ENCODE measurements at regions not wholly inside any gene's neighbourhood (a gene's known extent, or its start where the extent isn't known, plus 50 kb on each side); places are given as distances from the start of the nearest gene placed in this dataset.

DNA sequence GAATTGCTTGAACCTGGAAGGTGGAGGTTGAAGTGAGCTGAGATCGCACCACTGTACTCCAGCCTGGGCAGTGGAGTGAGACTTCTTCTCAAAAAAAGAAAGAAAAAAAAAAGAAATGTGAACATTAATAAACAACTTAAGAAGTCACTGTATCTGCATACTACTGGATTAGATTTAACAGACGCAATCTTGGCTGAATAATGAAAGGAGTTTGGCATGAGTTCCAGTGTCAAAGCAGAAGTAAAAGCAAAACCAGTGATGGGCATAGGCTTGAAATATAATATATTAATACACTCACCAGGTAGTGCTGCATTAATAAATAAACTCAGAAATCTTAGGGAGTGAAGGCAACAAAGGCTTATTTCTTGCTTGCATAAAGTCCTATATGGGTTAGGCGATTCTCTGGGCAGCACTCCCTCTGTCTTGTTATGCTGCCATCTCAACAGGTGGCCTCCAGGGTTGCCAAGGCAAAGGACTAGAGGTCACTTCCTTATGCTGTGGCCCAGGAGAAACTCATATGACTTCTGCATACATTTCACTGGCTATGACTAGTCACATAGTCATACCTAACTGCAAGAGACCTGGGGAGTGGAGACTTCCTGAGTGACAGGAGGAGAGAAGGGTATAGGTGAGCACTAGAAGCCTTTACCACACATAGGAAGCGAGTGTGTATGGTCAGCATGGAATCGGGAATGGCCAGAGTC, 296.2 kb upstream of the SPRED2 start:
- no peak overlapping the region for H3K27ac ChIP-seq
- ATAC-seq (no peak), DNase-seq (no peak)
- no peaks in the 10 kb centered on the region for H3K36me3 ChIP-seq
- no peaks in the 10 kb centered on the region for H3K4me1 ChIP-seq
- no peak overlapping the region for H3K4me3 ChIP-seq
- intact Hi-C loops (cut with DNase I): no loop called here
- TF ChIP-seq, protein P1, sequence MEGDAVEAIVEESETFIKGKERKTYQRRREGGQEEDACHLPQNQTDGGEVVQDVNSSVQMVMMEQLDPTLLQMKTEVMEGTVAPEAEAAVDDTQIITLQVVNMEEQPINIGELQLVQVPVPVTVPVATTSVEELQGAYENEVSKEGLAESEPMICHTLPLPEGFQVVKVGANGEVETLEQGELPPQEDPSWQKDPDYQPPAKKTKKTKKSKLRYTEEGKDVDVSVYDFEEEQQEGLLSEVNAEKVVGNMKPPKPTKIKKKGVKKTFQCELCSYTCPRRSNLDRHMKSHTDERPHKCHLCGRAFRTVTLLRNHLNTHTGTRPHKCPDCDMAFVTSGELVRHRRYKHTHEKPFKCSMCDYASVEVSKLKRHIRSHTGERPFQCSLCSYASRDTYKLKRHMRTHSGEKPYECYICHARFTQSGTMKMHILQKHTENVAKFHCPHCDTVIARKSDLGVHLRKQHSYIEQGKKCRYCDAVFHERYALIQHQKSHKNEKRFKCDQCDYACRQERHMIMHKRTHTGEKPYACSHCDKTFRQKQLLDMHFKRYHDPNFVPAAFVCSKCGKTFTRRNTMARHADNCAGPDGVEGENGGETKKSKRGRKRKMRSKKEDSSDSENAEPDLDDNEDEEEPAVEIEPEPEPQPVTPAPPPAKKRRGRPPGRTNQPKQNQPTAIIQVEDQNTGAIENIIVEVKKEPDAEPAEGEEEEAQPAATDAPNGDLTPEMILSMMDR (IDR thresholded peaks at IDR 0.05): no peak
- H3K9me3 ChIP-seq: no peaks in the 10 kb centered on the region
- no peaks in the 10 kb centered on the region for H3K27me3 ChIP-seq

DNA sequence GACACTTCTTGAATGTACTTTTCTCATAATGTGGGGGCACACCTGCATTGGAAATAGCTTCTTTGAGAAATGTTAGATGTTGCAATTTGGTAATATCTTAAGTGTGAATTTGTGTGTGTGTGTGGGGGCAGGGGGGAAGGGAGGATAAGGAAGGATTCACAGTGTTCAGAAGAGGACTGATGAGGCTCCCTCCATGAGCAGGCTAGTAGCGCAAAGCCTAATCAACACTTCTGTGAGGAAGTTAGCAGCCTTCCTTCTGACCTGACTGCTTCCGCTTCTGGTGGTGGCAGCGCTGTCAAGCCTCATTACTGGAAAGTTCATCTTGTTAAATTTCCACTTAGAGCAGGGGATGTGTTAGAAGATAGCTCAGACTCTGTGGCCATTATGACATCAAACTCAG, 295.4 kb upstream of the SPRED2 start:
- TF ChIP-seq, protein P1 (IDR thresholded peaks at IDR 0.05): no peak
- no peaks in the 10 kb centered on the region for H3K4me1 ChIP-seq
- no peak overlapping the region for H3K4me3 ChIP-seq
- no peak overlapping the region for H3K27ac ChIP-seq
- DNase-seq (no peak), ATAC-seq (no peak)
- no peaks in the 10 kb centered on the region for H3K36me3 ChIP-seq
- H3K27me3 ChIP-seq: no peaks in the 10 kb centered on the region
- H3K9me3 ChIP-seq: no peaks in the 10 kb centered on the region
- intact Hi-C loops (cut with DNase I): no loop called here

DNA sequence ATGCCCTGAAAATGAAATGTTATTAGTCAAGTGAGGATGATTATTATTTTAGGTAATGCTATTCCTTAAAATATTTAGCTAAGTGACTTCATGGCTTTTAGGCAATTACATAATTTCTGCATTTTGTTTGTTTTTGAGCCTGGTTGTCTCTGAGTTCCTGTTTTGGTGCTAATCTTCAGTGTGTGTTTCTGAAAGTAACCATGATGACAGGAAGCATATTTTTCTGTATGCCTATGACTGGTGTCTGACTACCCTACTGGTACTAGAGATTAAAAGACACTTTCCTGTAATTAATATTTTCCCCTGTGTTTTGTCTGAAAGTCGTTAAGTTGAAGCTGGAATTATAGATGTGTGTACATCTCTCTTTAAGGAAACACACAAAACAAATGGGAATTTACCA, 295.0 kb upstream of the SPRED2 start:
- H3K4me3 ChIP-seq: no peak overlapping the region
- no peaks in the 10 kb centered on the region for H3K36me3 ChIP-seq
- H3K27ac ChIP-seq: no peak overlapping the region
- no peaks in the 10 kb centered on the region for H3K9me3 ChIP-seq
- H3K4me1 ChIP-seq: no peaks in the 10 kb centered on the region
- TF ChIP-seq, protein P1 (IDR thresholded peaks at IDR 0.05): no peak
- ATAC-seq (no peak), DNase-seq (no peak)
- H3K27me3 ChIP-seq: no peaks in the 10 kb centered on the region
- intact Hi-C loops (cut with DNase I): no loop called here

DNA sequence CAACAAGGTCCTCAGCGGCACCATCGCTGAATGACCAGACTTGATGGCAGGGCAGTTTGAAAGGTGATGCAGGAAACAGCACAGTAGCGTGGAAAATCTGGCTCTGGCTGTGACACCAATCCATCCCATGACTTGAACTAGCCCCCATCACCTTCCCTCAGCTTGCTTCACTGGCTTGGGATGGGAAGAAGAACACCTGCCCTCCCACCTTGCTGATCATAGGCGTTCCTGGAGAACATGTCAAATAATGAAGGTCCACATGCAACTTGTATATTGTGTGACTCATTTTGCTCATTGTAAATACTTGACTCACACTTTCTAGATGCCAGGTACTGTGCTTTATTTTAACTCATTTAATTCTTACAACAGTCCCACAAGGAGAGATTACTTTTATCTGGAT, 292.4 kb upstream of the SPRED2 start:
- DNase-seq (no peak), ATAC-seq (no peak)
- Histone ChIP-seq H3K4me1 (no peaks in the 10 kb centered on the region), H3K27me3 (no peaks in the 10 kb centered on the region), H3K9me3 (no peaks in the 10 kb centered on the region), H3K4me3 (no peak overlapping the region), H3K27ac (no peak overlapping the region), H3K36me3 (no peaks in the 10 kb centered on the region)
- intact Hi-C loops (cut with DNase I): no loop called here
- TF ChIP-seq, protein P1 (IDR thresholded peaks at IDR 0.05): no peak

DNA sequence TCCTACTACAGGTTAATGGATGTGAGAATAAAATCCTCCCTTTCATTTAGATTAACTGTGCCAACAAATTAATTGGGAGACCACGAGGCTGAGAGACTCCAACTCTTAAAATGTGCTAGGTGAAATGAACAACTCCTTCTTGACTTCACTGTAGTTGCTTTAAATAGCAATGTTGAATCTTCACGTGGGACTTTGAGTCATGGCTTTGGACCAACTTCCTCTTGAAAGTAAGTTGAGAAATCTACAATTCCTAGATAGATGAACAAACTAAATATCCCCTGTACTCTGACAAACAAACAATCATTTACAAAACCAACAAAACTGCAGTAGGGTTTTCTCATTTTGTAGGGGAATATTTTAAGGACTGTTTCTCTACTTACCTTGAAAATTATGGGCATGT, 291.9 kb upstream of the SPRED2 start:
- H3K9me3 ChIP-seq: no peaks in the 10 kb centered on the region
- TF ChIP-seq, protein P1 (IDR thresholded peaks at IDR 0.05): no peak
- no peaks in the 10 kb centered on the region for H3K27me3 ChIP-seq
- no peaks in the 10 kb centered on the region for H3K4me1 ChIP-seq
- H3K36me3 ChIP-seq: no peaks in the 10 kb centered on the region
- no peak for DNase-seq
- H3K27ac ChIP-seq: no peak overlapping the region
- no peak for ATAC-seq
- intact Hi-C loops (cut with DNase I): no loop called here
- H3K4me3 ChIP-seq: no peak overlapping the region

Measured in upper lobe of right lung (tissue), 1 donor.